Motor neuron (in vitro differentiated cells): ENCODE measurements at regions not wholly inside any gene's neighbourhood (a gene's known extent, or its start where the extent isn't known, plus 50 kb on each side); places are given as distances from the start of the nearest gene placed in this dataset.
A peak's percentile ranks its signal among the peaks of the same experiment; 100 is the strongest.

Experiments used
- ATAC-seq, 8 experiments: fragments of 200-7000 bp; cut with Tn5 transposase; replicated peaks in 6 of 8; 2 replicates each; pipeline ENCODE4 v1.8.0; 2021; ENCODE audit warnings: mild to moderate bottlenecking in 8 of 8, moderate library complexity in 8 of 8
- H3K27ac ChIP-seq, 2 donors: fragments of 250-450 bp; sonication (Bioruptor Pico); 2 replicates each; pipeline ENCODE4 v1.9.0; 2021; ENCODE audit warnings: antibody characterized with exemption in 2 of 2, mild to moderate bottlenecking in 2 of 2, moderate library complexity in 1 of 2
- H3K4me1 ChIP-seq, 2 donors: fragments of 250-450 bp; sonication (Bioruptor Pico); replicated peaks in 1 of 2; 2 replicates each; pipeline ENCODE4 v1.6.1; 2021; ENCODE audit warnings: antibody characterized with exemption in 2 of 2, mild to moderate bottlenecking in 2 of 2, moderate library complexity in 1 of 2
- H3K4me3 ChIP-seq, 5 donors: fragments of 250-450 bp; sonication (Bioruptor Pico); 2 replicates each; pipeline ENCODE4 v1.9.0; 2021; ENCODE audit warnings: antibody characterized with exemption in 5 of 5, mild to moderate bottlenecking in 5 of 5, moderate library complexity in 4 of 5
- WGBS, 10 experiments: fragments of 450-650 bp; shearing (Covaris generic); methylation state at CpG; one replicate each; pipeline ENCODE4 v1.0.0; 2022; 5-methylcytosine and 5-hydroxymethylcytosine counted together
- in situ Hi-C, 9 experiments: fragments of 400-800 bp; cut with MboI; loops; one replicate each; pipeline ENCODE4 v1.15.0; 2021; ENCODE audit warnings: low sequenced_read_pairs in 9 of 9, low pct_unique_long_range_greater_than_20kb in 2 of 9; ENCODE audit not compliant: unreplicated experiment in 9 of 9

GRCh38 chr12:77437206-77437605 is 371.8 kb upstream of the E2F7 start:
- peak in 2 of 8 experiments; percentile 23 to 78 for ATAC-seq
- Histone ChIP-seq H3K4me1 (peaks cover 41 to 47% of the 10 kb centered on the region in 2 donors), H3K27ac (no peak overlapping the region), H3K4me3 (no peak overlapping the region)
- 0 to 100% (median 92%) methylated on average over 1 to 5 of the region's 5 CpGs; no CpG with 5 or more reads in 1 of the 10 experiments for WGBS, 10 experiments
- in situ Hi-C loops, result no loop called here

- ATAC-seq, result no peak
- 56 to 100% (median 83%) methylated on average over 2 to 5 of the region's 5 CpGs; no CpG with 5 or more reads in 1 of the 10 experiments for WGBS, 10 experiments
- Histone ChIP-seq H3K27ac (peak overlapping the region; percentile 22 to 57), H3K4me1 (peaks cover 50 to 63% of the 10 kb centered on the region in 2 donors), H3K4me3 (no peak overlapping the region)
- in situ Hi-C loops, result no loop called here
Observed at GRCh38 chr12:77435446-77436091, 370.2 kb upstream of the E2F7 start.

GRCh38 chr12:77433799-77434198 is 368.4 kb upstream of the E2F7 start:
- peak in 2 of 8 experiments; percentile 19 to 22 for ATAC-seq
- Histone ChIP-seq H3K4me1 (peaks cover 50 to 70% of the 10 kb centered on the region in 2 donors), H3K27ac (peak overlapping the region; percentile 65 to 88), H3K4me3 (no peak overlapping the region)
- in situ Hi-C loops, result no loop called here
- 0 to 83% (median 33%) methylated on average over 1 to 3 of the region's 3 CpGs for WGBS, 10 experiments

- ATAC-seq, result no peak
Observed at GRCh38 chr12:77429426-77429825, 364.1 kb upstream of the E2F7 start.

GRCh38 chr12:77421152-77421551 is 355.8 kb upstream of the E2F7 start:
- ATAC-seq, result peak in 5 of 8 experiments; percentile 31 to 67 (median 44)
- H3K27ac ChIP-seq, result no peak overlapping the region
- WGBS, 10 experiments, result 20 to 100% (median 95%) methylated on average over 1 to 2 of the region's 2 CpGs; no CpG with 5 or more reads in 4 of the 10 experiments
- in situ Hi-C loops, result no loop called here
- H3K4me1 ChIP-seq, result peaks cover 10 to 14% of the 10 kb centered on the region in 2 donors
- H3K4me3 ChIP-seq, result no peak overlapping the region

More at GRCh38 chr12:77429426-77429825, 364.1 kb upstream of the E2F7 start:
- Histone ChIP-seq H3K4me1 (peaks cover 27 to 44% of the 10 kb centered on the region in 2 donors), H3K27ac (no peak overlapping the region), H3K4me3 (no peak overlapping the region)
- WGBS, 10 experiments, result 33 to 100% (median 80%) methylated on average over 1 of the region's 1 CpG; no CpG with 5 or more reads in 4 of the 10 experiments
- in situ Hi-C loops, result no loop called here

GRCh38 chr12:77409551-77409950 is 344.2 kb upstream of the E2F7 start:
- no peak for ATAC-seq
- in situ Hi-C loops, result no loop called here
- no peak overlapping the region for H3K27ac ChIP-seq

GRCh38 chr12:77407931-77408330 is 342.6 kb upstream of the E2F7 start:
- 0 to 100% (median 40%) methylated on average over 1 of the region's 1 CpG; no CpG with 5 or more reads in 3 of the 10 experiments for WGBS, 10 experiments
- in situ Hi-C loops, result no loop called here
- no peak overlapping the region for H3K27ac ChIP-seq

More at GRCh38 chr12:77409551-77409950, 344.2 kb upstream of the E2F7 start:
- peaks cover 15 to 25% of the 10 kb centered on the region in 2 donors for H3K4me1 ChIP-seq
- no peak overlapping the region for H3K4me3 ChIP-seq

GRCh38 chr12:77406219-77406905 is 341.0 kb upstream of the E2F7 start:
- in situ Hi-C loops, result no loop called here
- peak in 5 of 8 experiments; percentile 79 to 94 (median 90) for ATAC-seq
- WGBS, 10 experiments, result 53 to 92% (median 73%) methylated on average over 2 to 4 of the region's 4 CpGs; no CpG with 5 or more reads in 1 of the 10 experiments
- H3K4me3 ChIP-seq, result no peak overlapping the region
- H3K27ac ChIP-seq, result peak overlapping the region; percentile 12 to 42
- peaks cover 22 to 38% of the 10 kb centered on the region in 2 donors for H3K4me1 ChIP-seq

More at GRCh38 chr12:77407931-77408330, 342.6 kb upstream of the E2F7 start:
- H3K4me1 ChIP-seq, result peaks cover 20 to 27% of the 10 kb centered on the region in 2 donors
- peak in 1 of 8 experiments; percentile 74 for ATAC-seq
- no peak overlapping the region for H3K4me3 ChIP-seq

- WGBS, 10 experiments, result 50 to 100% (median 100%) methylated on average over 1 of the region's 1 CpG; no CpG with 5 or more reads in 4 of the 10 experiments
- Histone ChIP-seq H3K4me1 (peaks cover 22 to 38% of the 10 kb centered on the region in 2 donors), H3K27ac (no peak overlapping the region), H3K4me3 (no peak overlapping the region)
- in situ Hi-C loops, result no loop called here
- peak in 3 of 8 experiments; percentile 42 to 57 (median 48) for ATAC-seq
Observed at GRCh38 chr12:77402716-77403115, 337.3 kb upstream of the E2F7 start.

GRCh38 chr12:77401770-77402081 is 336.4 kb upstream of the E2F7 start:
- Histone ChIP-seq H3K27ac (no peak overlapping the region), H3K4me3 (no peak overlapping the region), H3K4me1 (peaks cover 21 to 34% of the 10 kb centered on the region in 2 donors)
- no peak for ATAC-seq
- in situ Hi-C loops, result no loop called here

- WGBS, 10 experiments, result 28 to 100% (median 65%) methylated on average over 2 to 3 of the region's 3 CpGs; no CpG with 5 or more reads in 2 of the 10 experiments
- no peak overlapping the region for H3K4me3 ChIP-seq
- peak in 2 of 8 experiments; percentile 64 to 93 for ATAC-seq
- H3K27ac ChIP-seq, result no peak overlapping the region
- H3K4me1 ChIP-seq, result peaks cover 16 to 29% of the 10 kb centered on the region in 2 donors
- in situ Hi-C loops, result no loop called here
Observed at GRCh38 chr12:77401064-77401769, 335.8 kb upstream of the E2F7 start.

- peaks cover 16 to 22% of the 10 kb centered on the region in 2 donors for H3K4me1 ChIP-seq
- peak in 4 of 8 experiments; percentile 53 to 70 (median 60) for ATAC-seq
- no peak overlapping the region for H3K4me3 ChIP-seq
- H3K27ac ChIP-seq, result no peak overlapping the region
- WGBS, 10 experiments, result 79 to 100% (median 91%) methylated on average over 5 to 10 of the region's 10 CpGs
- in situ Hi-C loops, result no loop called here
Observed at GRCh38 chr12:77392467-77393088, 327.2 kb upstream of the E2F7 start.
